HL-60 (cell line): ENCODE measurements at regions not wholly inside any gene's neighbourhood (a gene's known extent, or its start where the extent isn't known, plus 50 kb on each side); places are given as distances from the start of the nearest gene placed in this dataset.

ENCODE experiments used
- POLR2AphosphoS5 ChIP-seq: IDR thresholded peaks from 2 replicates; pipeline ENCODE4 v1.6.1; 2012; ENCODE audit warnings: low read depth
- SPI1 ChIP-seq: IDR thresholded peaks from 2 replicates; pipeline ENCODE4 v1.6.1; 2012; ENCODE audit warnings: low read depth, mild to moderate bottlenecking, borderline replicate concordance
- TF ChIP-seq, protein P1 (sequence below): IDR thresholded peaks from one replicate; pipeline ENCODE4 v1.5.1; 2011; ENCODE audit warnings: low read length, control low read depth, inconsistent platforms; ENCODE audit not compliant: insufficient read depth

DNA sequence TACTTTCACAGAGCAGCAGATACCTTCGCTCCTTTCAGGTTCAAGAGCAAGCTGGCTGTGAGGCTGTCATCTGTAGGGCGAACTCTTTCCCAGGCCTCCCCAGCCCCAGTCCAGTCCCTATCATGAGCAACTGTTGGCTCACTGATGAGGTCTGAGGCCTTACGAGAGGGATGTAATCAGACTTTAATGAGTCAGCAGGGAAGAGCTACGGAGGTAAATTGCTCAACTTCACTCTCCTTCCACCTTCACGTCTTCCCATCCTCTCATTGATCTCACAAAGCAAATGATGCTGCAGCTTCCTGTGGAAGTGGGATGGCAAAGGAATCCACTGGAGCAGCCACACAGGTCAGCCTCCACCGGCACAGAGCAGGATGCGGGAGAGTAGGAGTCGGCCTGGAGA lies 130.7 kb upstream of the TBCA start:
- TF ChIP-seq, protein P1, sequence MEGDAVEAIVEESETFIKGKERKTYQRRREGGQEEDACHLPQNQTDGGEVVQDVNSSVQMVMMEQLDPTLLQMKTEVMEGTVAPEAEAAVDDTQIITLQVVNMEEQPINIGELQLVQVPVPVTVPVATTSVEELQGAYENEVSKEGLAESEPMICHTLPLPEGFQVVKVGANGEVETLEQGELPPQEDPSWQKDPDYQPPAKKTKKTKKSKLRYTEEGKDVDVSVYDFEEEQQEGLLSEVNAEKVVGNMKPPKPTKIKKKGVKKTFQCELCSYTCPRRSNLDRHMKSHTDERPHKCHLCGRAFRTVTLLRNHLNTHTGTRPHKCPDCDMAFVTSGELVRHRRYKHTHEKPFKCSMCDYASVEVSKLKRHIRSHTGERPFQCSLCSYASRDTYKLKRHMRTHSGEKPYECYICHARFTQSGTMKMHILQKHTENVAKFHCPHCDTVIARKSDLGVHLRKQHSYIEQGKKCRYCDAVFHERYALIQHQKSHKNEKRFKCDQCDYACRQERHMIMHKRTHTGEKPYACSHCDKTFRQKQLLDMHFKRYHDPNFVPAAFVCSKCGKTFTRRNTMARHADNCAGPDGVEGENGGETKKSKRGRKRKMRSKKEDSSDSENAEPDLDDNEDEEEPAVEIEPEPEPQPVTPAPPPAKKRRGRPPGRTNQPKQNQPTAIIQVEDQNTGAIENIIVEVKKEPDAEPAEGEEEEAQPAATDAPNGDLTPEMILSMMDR = no peak
- TF ChIP-seq POLR2AphosphoS5 (no peak), SPI1 (no peak)
